Glomerular endothelial cell (primary cell): ENCODE measurements at regions not wholly inside any gene's neighbourhood (a gene's known extent, or its start where the extent isn't known, plus 50 kb on each side); places are given as distances from the start of the nearest gene placed in this dataset.

ENCODE experiments used
- DNase-seq: peaks from one replicate; pipeline ENCODE4 v3.0.0-alpha.2; 2011; ENCODE audit warnings: low read depth, low spot score; ENCODE audit errors: extremely low read depth

DNA sequence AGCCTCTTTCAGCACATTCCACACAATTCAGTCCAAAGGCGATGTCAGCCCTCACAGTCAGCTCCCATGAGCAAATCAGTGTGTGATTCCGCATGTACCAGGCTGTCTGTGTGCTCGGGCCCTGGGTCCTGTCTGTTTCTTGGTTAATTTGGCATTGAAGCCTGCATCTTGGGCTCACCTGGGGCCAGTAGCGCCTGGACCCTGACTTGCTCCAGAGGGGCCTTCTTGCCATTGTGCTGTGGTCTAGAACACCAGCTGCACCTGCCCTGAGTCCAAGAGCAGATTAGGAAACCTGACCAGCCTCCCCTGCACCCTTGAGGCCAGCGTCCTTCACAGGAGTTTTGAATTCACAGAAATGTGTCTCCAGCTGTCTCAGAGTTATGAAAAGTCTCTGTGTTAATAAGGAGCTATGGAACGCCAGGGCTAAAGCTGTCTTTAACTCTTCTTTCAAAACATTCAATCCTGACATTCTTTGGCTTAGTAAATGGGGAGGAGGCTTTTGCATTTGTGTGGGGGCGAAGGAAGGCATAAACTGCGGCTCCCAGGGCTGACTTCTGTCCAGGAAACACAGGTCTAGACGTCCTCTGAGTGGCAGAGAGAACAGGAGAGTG lies 102.2 kb downstream of the ARF6 start:
- no peak for DNase-seq

GRCh38 chr14:49997991-49998390 lies 105.1 kb downstream of the ARF6 start:
- no peak for DNase-seq

DNA sequence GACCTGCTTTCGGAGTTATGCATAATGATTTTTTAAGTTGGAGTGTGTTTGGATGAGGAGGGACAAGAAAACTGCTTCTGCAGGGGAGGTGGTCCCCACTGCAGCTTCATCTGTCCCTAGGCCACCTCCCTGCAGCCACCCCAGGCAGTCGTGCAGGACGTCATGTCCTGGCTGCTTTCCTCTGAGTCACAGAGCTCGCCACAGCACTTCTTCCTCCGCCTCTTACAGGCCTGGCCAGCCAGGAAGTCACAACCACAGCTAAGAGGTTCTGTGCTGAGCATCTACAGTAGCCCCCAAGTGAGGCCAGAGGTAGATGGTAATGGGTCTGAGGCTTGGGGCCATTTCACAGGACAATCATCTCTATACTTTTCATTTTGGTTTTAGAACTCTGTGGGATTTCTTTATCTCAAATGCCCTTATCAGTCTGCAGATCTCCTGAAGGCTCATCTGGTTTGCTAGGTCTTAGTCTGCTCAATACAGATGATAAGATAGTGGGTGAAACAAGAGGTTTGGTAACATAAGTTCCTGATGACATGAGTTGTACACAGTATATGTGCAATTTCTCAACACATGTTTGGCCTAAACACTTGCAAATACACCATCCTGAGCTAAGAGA lies 106.4 kb downstream of the ARF6 start:
- no peak for DNase-seq

- DNase-seq, result no peak
Measured at GRCh38 chr14:49999826-50000379, 107.0 kb downstream of the ARF6 start.

- DNase-seq, result no peak
Measured at GRCh38 chr14:50000380-50001150, 107.7 kb downstream of the ARF6 start.

GRCh38 chr14:50001151-50001998 lies 108.5 kb downstream of the ARF6 start:
- no peak for DNase-seq

GRCh38 chr14:50001999-50002925 lies 109.4 kb downstream of the ARF6 start:
- no peak for DNase-seq

- DNase-seq, result no peak
Measured at GRCh38 chr14:50002926-50003212, 110.0 kb downstream of the ARF6 start.

DNA sequence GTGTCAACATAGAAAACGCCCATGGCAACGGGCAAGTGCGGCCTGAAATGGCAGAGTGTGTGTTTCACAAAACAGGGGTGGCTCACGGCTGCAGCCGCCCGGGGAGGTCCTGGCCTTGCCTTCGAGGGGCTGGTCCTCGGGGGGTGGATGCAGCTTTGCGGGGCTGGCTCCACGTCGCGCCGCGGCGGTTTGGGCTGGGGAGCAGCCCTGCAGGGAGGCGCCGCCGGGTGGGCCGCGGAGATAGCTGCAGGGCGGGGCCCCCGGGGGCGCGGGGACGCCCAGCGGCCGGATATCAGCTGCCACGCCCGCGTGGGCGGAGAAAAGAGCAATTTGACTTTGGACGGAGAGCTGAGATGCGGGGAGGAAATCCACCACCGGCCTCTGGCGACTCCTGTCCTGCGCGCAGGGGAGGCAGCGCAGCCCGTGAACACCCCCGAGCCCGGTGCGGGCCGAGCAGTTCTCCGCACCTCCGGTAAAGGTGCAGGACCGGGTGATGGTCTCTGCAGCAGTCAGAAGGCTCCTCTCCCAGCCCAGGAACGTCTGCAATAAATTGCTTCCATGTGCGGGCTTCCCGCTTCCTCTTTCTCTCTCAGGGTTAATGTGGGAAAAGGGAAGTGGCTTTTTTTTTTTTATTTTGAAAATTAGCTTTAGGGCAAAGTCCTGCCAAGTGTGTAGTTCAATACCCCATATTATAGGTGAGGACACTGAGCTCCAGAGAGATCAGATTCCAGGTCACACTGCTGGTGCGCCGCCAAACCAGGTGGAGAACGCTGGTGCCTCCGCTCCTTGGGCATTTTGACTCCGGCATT lies 110.5 kb downstream of the ARF6 start:
- DNase-seq, result no peak

GRCh38 chr14:50006141-50006540 lies 110.2 kb downstream of the VCPKMT start:
- no peak for DNase-seq

GRCh38 chr14:50007123-50007903 lies 109.1 kb downstream of the VCPKMT start:
- no peak for DNase-seq

DNA sequence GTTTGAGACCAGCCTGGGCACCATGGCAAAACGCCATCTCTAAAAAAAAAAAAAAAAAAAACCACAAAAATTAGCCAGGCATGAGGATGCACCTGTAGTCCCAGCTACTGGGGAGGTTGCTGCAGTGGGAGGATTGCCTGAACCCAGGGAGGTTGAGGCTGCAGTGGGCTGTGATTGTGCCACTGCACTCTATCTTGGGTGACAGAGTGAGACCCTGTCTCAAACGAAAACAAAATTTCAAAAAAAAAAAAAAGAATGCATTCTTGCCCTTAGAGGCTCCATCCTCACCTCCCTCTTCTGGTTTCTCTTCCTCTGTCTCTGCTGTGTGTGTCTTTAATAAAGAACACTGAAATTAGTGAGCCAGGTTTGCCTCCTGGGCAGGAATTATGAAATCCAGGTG lies 107.8 kb downstream of the VCPKMT start:
- DNase-seq, result no peak

DNA sequence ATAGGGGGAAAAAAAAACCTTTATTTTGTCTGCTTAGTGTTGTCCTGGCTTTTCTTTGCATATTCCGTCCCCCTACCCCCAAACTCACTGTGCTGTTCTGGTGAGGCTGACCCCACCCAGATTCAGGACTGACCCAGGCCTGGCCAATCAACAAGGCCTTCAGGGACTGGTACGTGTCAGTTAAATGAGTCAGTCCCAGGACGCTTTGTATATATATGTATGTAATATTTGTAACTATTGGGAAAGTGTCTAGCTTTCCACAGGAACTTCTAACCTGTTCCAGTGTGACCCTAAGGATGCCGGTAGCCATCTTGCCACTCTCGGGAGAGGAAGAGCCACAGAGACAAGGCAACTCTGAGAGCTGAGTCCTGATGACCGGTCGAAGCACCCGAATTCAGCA lies 107.4 kb downstream of the VCPKMT start:
- no peak for DNase-seq

- no peak for DNase-seq
Measured at GRCh38 chr14:50010752-50011151, 105.6 kb downstream of the VCPKMT start.

- DNase-seq, result no peak
Measured at GRCh38 chr14:50011242-50011641, 105.1 kb downstream of the VCPKMT start.

- no peak for DNase-seq
Measured at GRCh38 chr14:50012644-50013043, 103.7 kb downstream of the VCPKMT start.

DNA sequence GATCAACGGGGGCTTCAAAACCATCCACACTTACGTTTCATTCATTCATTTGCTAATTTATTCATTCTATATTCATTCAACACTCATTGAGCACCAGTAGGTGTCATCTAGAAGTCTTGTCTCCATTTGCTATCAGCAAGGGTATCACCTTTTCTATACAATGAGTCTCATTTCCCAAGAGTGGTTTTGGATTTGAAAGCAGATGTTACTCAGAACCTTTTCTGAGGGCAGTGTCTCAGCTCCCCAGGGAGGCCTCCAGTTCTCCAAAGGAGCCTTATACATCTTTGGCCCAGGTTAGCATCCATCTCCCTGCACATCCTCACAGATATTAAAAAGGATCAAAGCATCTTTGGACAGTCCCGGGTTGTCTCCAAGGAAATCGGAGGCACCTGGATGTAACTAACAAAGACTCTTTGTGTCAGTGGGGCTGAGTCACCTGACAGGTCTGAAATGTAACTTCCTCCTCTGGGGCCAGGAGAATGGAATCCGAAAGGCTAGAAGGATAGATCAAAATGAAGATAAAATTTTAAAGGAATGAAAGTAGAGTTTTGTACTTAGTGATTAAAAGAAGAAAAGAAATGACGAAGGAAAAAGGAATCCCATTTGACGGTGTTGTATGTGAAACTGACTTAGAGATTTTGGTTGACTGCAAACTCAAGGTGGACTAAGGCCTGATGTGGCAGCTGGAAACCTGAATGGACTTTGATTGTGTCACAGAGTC lies 103.0 kb downstream of the VCPKMT start:
- DNase-seq, result no peak

GRCh38 chr14:50013934-50014333 lies 102.4 kb downstream of the VCPKMT start:
- DNase-seq, result no peak
